Stimulated activated naive CD8-positive, alpha-beta T cell treated with anti-CD3 and anti-CD28 coated beads, Interleukin-15, Interleukin-2, amounts not matched to agents 100 U/mL and 50 U/mL, for 24 hours (primary cell): ENCODE measurements at regions not wholly inside any gene's neighbourhood (a gene's known extent, or its start where the extent isn't known, plus 50 kb on each side); places are given as distances from the start of the nearest gene placed in this dataset.

Experiments
- ATAC-seq: fragments of 150-1000 bp; cut with Tn5 transposase; one replicate; pipeline ENCODE4 v1.10.0; 2021
- DNase-seq: peaks from one replicate; pipeline ENCODE4 v3.0.0; 2021

- DNase-seq, result no peak
- ATAC-seq, result no peak
Observed at GRCh38 chr3:66128623-66129022, 89.9 kb upstream of the MAGI1 start.

GRCh38 chr3:66121318-66121717, 82.6 kb upstream of the MAGI1 start:
- no peak for DNase-seq
- no peak for ATAC-seq

DNA sequence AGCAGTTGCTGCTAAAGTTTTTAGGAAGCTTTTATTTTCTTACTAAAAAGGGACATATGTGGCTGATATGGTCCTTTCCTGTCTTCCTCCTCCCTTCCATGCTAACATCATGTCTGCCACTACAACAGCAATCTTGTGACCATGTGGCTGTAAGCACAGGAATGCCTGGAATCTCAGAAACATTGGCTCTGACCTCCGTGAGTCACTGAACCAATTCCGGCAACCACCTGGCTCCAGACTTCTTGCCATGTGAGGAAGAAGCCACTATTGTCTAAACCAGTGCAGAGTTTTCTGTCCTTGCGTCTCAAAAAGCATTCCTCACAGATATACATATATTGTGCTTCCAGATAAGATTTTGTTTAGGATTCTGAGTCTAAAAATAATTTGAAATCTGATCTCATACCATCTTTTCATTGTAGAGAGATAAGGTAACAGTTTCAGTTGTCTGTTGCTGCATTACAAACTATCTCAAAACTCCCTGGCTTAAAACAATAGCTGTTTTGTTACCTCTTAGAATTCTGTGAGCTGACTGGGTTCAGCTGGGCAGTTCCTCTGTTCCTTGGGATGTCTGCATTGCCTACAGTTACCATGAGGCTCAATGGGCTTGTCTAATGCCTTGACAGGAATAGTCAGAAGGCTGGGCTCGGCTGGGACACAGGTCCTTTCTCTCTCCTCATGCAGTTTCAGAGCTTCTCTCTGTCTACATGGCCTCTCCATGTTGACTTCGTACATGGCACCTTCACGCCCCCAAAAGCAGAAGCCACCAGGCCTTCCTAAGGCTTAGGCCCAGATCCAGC, 77.3 kb upstream of the MAGI1 start:
- DNase-seq (no peak), ATAC-seq (no peak)

GRCh38 chr3:66113542-66113941, 74.8 kb upstream of the MAGI1 start:
- ATAC-seq (no peak), DNase-seq (no peak)

- DNase-seq, result no peak
- ATAC-seq, result no peak
Observed at GRCh38 chr3:66110840-66111239, 72.1 kb upstream of the MAGI1 start.

GRCh38 chr3:66107855-66108254, 69.1 kb upstream of the MAGI1 start:
- no peak for DNase-seq

DNA sequence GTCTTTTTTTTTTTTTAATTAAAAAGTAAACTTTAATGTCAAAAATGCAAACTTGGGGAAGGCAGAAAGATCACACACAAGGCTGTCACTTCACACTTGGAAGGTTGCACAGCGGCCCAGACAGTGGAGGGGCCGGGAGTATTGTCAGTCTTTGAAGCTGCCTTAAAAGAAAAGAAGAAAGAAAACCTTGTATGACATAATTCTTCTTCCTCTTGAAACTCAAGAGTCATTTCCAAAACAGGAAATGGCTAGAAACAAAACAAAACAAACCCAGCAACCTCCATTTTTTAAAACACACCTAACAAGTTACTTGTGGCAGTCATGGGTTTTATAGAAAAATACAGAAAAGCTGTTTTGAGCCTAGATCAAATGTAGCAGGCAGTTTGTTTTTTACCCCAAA, 68.1 kb upstream of the MAGI1 start:
- no peak for DNase-seq

More at GRCh38 chr3:66107855-66108254, 69.1 kb upstream of the MAGI1 start:
- no peak for ATAC-seq

DNA sequence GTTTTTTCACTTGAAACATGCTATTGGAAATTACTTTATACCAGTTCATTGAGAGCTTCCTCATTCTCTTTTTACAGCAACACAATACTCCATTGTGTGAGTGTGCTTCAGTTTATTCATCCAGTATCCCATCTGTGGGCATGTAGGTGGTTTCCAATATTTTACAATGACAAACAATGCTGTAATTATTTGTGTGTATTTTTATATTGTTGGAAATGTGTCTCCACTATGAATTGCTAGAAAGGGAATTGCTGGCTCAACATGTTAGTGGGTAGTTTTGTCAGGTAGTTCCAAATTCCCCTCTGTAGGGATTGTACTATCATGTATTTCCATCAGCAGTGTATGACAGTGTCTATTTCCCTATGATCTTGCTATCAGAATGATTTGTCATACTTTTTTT, 65.8 kb upstream of the MAGI1 start:
- no peak for ATAC-seq
- no peak for DNase-seq

More for the DNA sequence above, 68.1 kb upstream of the MAGI1 start:
- no peak for ATAC-seq

DNA sequence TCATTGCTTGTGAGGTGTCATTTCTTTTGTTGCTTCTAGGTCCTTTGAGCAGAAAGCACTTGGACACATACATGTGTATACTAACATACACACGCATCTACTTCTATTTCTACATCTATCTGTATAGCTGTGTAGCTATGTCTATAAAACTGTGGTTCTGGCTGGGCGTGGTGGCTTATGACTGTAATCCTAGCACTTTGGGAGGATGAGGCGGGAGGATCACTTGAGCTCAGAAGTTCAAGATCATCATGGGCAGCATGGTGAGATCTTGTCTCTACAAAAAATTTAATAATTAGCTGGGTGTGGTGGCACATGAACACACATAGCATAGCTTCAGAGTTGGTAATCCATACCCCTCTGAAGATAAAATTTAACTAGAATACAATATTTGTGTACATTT, 65.0 kb upstream of the MAGI1 start:
- DNase-seq (no peak), ATAC-seq (no peak)

- DNase-seq (no peak), ATAC-seq (no peak)
Observed at GRCh38 chr3:66101901-66102300, 63.2 kb upstream of the MAGI1 start.

DNA sequence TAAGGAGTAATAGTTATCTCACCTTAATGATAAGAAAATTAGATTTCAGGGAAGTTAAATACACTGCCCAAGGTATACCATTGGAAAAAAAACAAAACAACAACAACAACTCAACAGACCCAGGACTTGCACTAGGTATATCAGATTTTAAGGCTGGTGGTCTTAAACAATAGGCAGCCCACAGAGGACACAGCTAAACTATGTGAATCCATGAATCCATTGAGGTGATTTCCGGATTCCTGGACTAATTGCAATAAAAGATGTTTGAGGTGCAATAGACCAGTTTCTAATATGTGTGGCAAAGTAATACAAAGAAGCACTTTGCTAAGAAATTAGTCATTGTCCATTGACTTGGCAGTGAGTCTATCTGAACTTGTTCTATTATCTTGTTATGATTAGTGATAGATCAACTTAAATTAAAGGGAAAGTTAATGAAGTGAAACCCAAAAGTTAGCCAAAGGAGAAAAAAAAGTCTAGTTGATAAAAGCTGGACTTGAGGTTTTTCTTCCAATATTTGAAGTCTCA, 60.9 kb upstream of the MAGI1 start:
- ATAC-seq (no peak), DNase-seq (no peak)

DNA sequence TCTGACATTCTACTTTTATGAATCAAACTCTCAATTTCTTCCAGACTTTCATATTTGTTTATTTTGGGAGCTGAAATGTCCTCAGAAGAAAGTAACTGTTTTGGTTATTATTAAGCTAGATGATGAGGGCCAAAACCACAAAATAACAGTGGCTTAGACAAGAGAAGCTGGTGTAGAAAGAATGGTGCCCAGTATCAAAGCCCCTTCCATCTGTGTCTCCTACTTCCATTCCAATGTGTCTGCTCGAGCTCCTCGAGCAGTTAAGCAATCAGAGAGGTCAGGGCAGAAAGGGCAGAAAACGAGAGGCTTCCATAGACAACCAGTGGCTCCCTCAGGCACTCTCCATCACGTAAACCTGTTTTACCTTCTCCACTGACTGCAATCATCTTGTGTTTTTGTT, 59.7 kb upstream of the MAGI1 start:
- DNase-seq (no peak), ATAC-seq (no peak)

DNA sequence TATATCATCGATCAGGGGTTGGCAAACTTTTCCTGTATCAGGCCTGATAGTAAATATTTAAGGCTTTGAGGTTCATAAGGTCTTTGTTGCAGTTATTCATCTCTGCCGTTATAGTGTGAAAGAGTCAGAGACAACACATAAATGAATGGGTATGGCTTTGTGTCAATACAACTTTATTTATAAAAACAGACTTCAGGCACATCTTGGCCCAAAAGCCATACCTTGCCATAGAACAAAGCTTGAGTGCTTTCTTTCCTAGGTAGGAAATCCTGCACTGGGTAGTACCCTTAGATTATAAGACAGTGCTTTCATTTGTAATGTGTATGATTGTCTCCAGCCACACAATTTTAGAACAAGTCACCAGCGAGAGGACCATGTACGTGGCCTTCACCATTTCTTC, 58.9 kb upstream of the MAGI1 start:
- no peak for ATAC-seq

DNA sequence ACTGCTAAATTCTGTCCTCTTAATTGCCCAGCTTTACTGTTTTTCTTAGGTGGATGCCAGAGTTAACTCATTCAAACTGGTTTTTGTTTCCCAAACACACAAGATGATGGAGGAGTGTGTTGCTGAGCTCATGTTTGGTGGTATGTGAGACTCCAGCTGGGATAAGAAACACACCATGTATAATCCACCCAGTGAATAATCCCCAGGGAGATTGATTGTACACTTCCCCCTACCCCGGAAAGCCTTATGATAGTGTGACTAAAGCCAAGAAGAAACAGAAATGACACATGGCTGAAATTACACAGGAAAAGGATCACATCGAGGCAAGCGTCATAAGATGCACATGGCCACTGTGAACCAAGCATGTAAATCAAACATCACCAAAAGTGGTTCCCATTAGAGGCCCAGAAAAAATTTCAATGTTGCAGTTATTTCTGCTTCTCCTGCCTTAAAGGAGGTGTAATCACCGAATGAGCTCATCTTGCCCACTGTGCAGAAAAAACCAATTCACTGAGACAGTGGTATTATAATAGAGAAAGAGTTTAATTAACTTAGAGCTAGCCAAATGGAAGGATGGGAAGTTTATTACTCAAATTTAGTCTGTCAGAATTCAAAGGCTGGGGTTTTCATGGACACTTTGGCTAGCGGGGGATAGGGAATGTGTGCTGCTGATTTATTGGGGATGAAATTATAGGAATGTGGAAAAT, 56.7 kb upstream of the MAGI1 start:
- DNase-seq (no peak), ATAC-seq (no peak)

More for the DNA sequence above, 58.9 kb upstream of the MAGI1 start:
- no peak for DNase-seq

- DNase-seq (no peak), ATAC-seq (no peak)
Observed at GRCh38 chr3:66093981-66094380, 55.3 kb upstream of the MAGI1 start.

DNA sequence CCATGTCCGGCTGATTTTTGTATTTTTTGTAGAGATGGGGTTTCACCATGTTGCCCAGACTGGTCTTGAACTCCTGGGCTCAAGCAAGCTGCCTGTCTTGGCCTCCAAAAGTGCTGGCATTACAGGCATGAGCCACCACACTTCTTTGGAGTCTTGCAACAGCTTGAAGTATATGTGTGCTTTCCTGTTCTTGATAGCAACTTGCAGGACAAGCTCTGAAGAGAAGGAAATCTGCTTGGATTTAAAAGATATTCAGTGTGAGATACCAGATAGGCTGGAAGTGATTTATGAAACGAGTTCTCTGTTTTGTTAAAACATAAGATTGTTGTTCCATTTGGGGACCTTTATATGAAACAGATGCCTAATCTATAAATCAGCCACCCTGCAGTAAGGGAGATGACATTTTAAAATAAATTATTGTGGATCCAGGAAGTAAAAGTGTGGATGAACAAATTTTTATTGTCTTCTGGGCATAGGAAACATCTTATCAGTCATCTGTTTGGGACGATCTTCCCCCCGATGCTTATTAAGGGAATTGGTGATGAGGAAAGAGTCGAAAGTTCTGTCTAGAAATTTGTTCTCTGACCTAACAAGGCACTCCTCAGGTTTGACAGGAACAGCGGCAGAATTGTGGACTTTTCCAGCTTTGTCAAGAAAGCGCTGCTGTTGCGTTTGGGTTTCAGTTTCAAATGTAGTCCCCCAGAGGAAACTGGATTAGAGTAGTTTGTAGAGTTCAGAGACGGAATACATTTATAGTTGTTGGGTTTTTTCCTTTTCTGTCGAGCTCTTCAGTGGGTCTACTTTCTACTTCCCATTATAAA, 53.7 kb upstream of the MAGI1 start:
- no peak for ATAC-seq

More for the DNA sequence above, 53.7 kb upstream of the MAGI1 start:
- no peak for DNase-seq
